HepG2 (cell line): ENCODE measurements at regions not wholly inside any gene's neighbourhood (a gene's known extent, or its start where the extent isn't known, plus 50 kb on each side); places are given as distances from the start of the nearest gene placed in this dataset.

Source experiments
- ATAC-seq: fragments of 200-7000 bp; cut with Tn5 transposase; 3 replicates; pipeline ENCODE4 v1.9.1; 2020; ENCODE audit warnings: mild to moderate bottlenecking, moderate library complexity
- BruUV-seq: library from RNA; stranded (reverse); fragments of 400-500 nt; replicated peaks from 2 replicates; lab custom pipeline; 2021; lab: Mats Ljungman, UMichigan
- CTCF ChIA-PET: fragments of 300-600 bp; formaldehyde crosslinking; extraction: SDS; loops from one replicate; lab custom pipeline; 2021; ENCODE audit warnings: low total read pairs, inconsistent platforms, low intra/inter-chr PET ratio; lab: Yijun Ruan, JAX
- POLR2A ChIA-PET: fragments of 350-600 bp; sonication (Branson Sonifier 250); formaldehyde crosslinking; loops from one replicate; lab custom pipeline; 2020; ENCODE audit warnings: antibody characterized with exemption, inconsistent platforms; lab: Yijun Ruan, JAX
- DNase-seq: peaks from one replicate; pipeline ENCODE4 v3.0.0-alpha.2; 2015; ENCODE audit warnings: low spot score
- FAIRE-seq: peaks from 3 replicates; lab custom pipeline; 2011; peaks lifted over from hg19 to GRCh38; lab: Jason Lieb, UNC
- H2AFZ ChIP-seq: one replicate; pipeline ENCODE4 v1.6.1; 2011; ENCODE audit warnings: low read length, inconsistent platforms
- H3K27ac ChIP-seq: fragments of 300-600 bp; 3 replicates; pipeline ENCODE4 v1.8.0; 2011; ENCODE audit warnings: mixed run types, mild to moderate bottlenecking, mixed read lengths, low read length, inconsistent platforms; ENCODE audit not compliant: insufficient read depth; ENCODE audit errors: extremely low read length
- H3K27me3 ChIP-seq, 2 experiments: fragments of 200-600 bp in 1 of 2; 2 replicates in 1 of 2; 3 replicates in 1 of 2; pipeline versions ENCODE4 v1.6.0 to v1.8.0; 2011; ENCODE audit warnings: low read length in 2 of 2, mild to moderate bottlenecking in 2 of 2, moderate library complexity in 2 of 2, inconsistent platforms in 1 of 2; ENCODE audit not compliant: insufficient read depth in 2 of 2, control insufficient read depth in 1 of 2
- H3K36me3 ChIP-seq, 2 experiments: fragments of 200-600 bp in 1 of 2; replicated peaks in 1 of 2; 2 replicates in 1 of 2; 3 replicates in 1 of 2; pipeline versions ENCODE4 v1.5.1 to v1.8.0; 2011; ENCODE audit warnings: low read length in 2 of 2, inconsistent platforms in 1 of 2; ENCODE audit not compliant: insufficient read depth in 2 of 2, control insufficient read depth in 1 of 2
- H3K4me1 ChIP-seq: 2 replicates; pipeline ENCODE4 v1.5.1; 2012; ENCODE audit warnings: low read length, inconsistent platforms; ENCODE audit not compliant: insufficient read depth
- H3K4me2 ChIP-seq: 2 replicates; pipeline ENCODE4 v1.6.0; 2011; ENCODE audit warnings: low read depth, low read length, inconsistent platforms
- H3K4me3 ChIP-seq, 3 experiments: fragments of 200-600 bp in 1 of 3; sonication (generic), shearing (Covaris generic) in 1 of 3; replicated peaks in 1 of 3; 2 replicates each; pipeline ENCODE4 v1.5.1; 2011 to 2016; ENCODE audit warnings: low read length in 3 of 3, inconsistent platforms in 2 of 3, low read depth in 2 of 3, mild to moderate bottlenecking in 2 of 3, control low read depth in 1 of 3, mixed read lengths in 1 of 3; ENCODE audit not compliant: insufficient read depth in 1 of 3
- H3K79me2 ChIP-seq: one replicate; pipeline ENCODE4 v1.6.1; 2011; ENCODE audit warnings: low read length, inconsistent platforms; ENCODE audit not compliant: insufficient read depth
- H3K9ac ChIP-seq: 2 replicates; pipeline ENCODE4 v1.6.0; 2011; ENCODE audit warnings: mild to moderate bottlenecking, low read depth, low read length, inconsistent platforms; ENCODE audit not compliant: insufficient read depth
- H3K9me3 ChIP-seq: 2 replicates; pipeline ENCODE4 v1.5.1; 2012; ENCODE audit warnings: mild to moderate bottlenecking, low read length
- H4K20me1 ChIP-seq: 2 replicates; pipeline ENCODE4 v1.6.0; 2011; ENCODE audit warnings: inconsistent platforms, mild to moderate bottlenecking, low read length, moderate library complexity; ENCODE audit not compliant: insufficient read depth
- AHR ChIP-seq: IDR thresholded peaks from 2 replicates; pipeline ENCODE4 v1.6.1; 2018; ENCODE audit warnings: missing genetic modification reagents, missing compliant biosample characterization
- CEBPG ChIP-seq: IDR thresholded peaks from 2 replicates; pipeline ENCODE4 v1.6.1; 2016
- CENPX ChIP-seq: sonication (generic); formaldehyde crosslinking; IDR thresholded peaks from 2 replicates; pipeline ENCODE4 v1.9.0; 2021; ENCODE audit warnings: mild to moderate bottlenecking, missing genetic modification reagents, moderate library complexity
- FOXA1 ChIP-seq, 2 experiments: fragments of 450-650 bp in 1 of 2; sonication (generic) in 1 of 2; formaldehyde crosslinking in 1 of 2; IDR thresholded peaks; 2 replicates each; pipeline versions ENCODE4 v1.4.0 to v1.6.1; 2016 to 2020; ENCODE audit warnings: missing genetic modification reagents in 1 of 2
- MIER3 ChIP-seq: IDR thresholded peaks from 2 replicates; pipeline ENCODE4 v1.6.1; 2016; ENCODE audit warnings: missing compliant biosample characterization, borderline replicate concordance
- NR3C1 ChIP-seq: sonication (generic); formaldehyde crosslinking; IDR thresholded peaks from 2 replicates; pipeline ENCODE4 v1.4.0; 2020; ENCODE audit warnings: missing genetic modification reagents
- RAD21 ChIP-seq: fragments of 450-650 bp; formaldehyde crosslinking; IDR thresholded peaks from 2 replicates; pipeline ENCODE4 v1.5.0; 2020; ENCODE audit warnings: mild to moderate bottlenecking
- REL ChIP-seq: sonication (generic); formaldehyde crosslinking; conservative IDR thresholded peaks from 2 replicates; pipeline ENCODE4 v1.8.0; 2022; ENCODE audit warnings: mild to moderate bottlenecking, missing genetic modification reagents, moderate library complexity
- SALL1 ChIP-seq: sonication (generic); formaldehyde crosslinking; IDR thresholded peaks from 2 replicates; pipeline ENCODE4 v1.8.0; 2022; ENCODE audit warnings: mild to moderate bottlenecking, missing genetic modification reagents
- SP1 ChIP-seq, 2 experiments: fragments of 450-650 bp in 1 of 2; sonication (generic) in 1 of 2; formaldehyde crosslinking in 1 of 2; IDR thresholded peaks; 2 replicates each; pipeline versions ENCODE4 v1.4.0 to v1.6.1; 2016 to 2020; ENCODE audit warnings: missing genetic modification reagents in 1 of 2
- ZNF17 ChIP-seq: sonication (generic); formaldehyde crosslinking; IDR thresholded peaks from 2 replicates; pipeline ENCODE4 v1.5.0; 2020; ENCODE audit warnings: mild to moderate bottlenecking, missing genetic modification reagents
- ZNF335 ChIP-seq: sonication (generic); formaldehyde crosslinking; IDR thresholded peaks from 2 replicates; pipeline ENCODE4 v1.4.0; 2020; ENCODE audit warnings: missing genetic modification reagents
- ZNF484 ChIP-seq: sonication (generic); formaldehyde crosslinking; IDR thresholded peaks from 2 replicates; pipeline ENCODE4 v1.5.1; 2020; ENCODE audit warnings: mild to moderate bottlenecking, low read depth, missing genetic modification reagents, borderline replicate concordance
- ZNF709 ChIP-seq: sonication (generic); formaldehyde crosslinking; IDR thresholded peaks from 2 replicates; pipeline ENCODE4 v1.5.0; 2020; ENCODE audit warnings: mild to moderate bottlenecking, missing genetic modification reagents
- WGBS: methylation state at CpG from one replicate; pipeline ENCODE4 v1.1.6; 2017; ENCODE audit warnings: low lambda C conversion rate; 5-methylcytosine and 5-hydroxymethylcytosine counted together
- in situ Hi-C: cut with HindIII; loops from 2 replicates; pipeline ENCODE4 v1.10.0; 2017; ENCODE audit warnings: low pct_unique_long_range_greater_than_20kb; ENCODE audit not compliant: extremely low pct_ligation_motif_present
- intact Hi-C: fragments of 100-400 bp; cut with micrococcal nuclease; formaldehyde crosslinking; loops from one replicate; pipeline ENCODE4 v1.10.0; 2022; ENCODE audit not compliant: unreplicated experiment
- TF ChIP-seq, protein P1 (sequence below): sonication (generic); formaldehyde crosslinking; IDR thresholded peaks from 2 replicates; pipeline ENCODE4 v1.5.0; 2020; ENCODE audit warnings: mild to moderate bottlenecking, missing genetic modification reagents
- TF ChIP-seq, protein P2 (sequence below): sonication (generic); formaldehyde crosslinking; IDR thresholded peaks from 2 replicates; pipeline ENCODE4 v1.9.0; 2021; ENCODE audit warnings: missing genetic modification reagents, borderline replicate concordance

DNA sequence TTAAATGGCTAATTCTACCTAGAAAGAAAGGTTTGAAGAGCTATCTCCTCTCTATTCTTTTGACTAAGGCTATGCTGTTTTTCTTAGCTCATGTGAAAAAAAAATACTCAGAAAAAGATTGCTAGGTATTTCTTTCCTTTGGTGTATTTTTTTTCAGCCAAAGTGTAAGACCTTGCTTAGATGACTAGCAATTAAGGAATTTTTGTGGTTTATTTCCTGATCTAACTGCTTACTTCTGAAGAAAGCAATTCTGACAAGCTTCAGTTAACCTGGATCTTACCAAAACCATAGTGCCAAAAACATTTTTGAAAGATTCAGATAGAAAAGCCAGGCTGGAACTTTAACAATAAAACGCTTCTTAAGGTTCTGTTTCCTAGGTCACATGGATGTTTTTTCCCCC is 315.6 kb downstream of the SOX2 start:
- 0% methylated on average over 1 of the region's 1 CpG for WGBS
- TF ChIP-seq NR3C1 (CRISPR knock-in tag), result no peak
- no peak for TF ChIP-seq ZNF335 (CRISPR knock-in tag)
- TF ChIP-seq CEBPG (CRISPR knock-in tag), result no peak
- TF ChIP-seq ZNF17, result no peak
- no peak for TF ChIP-seq SP1 (IDR thresholded peaks at IDR 0.05)
- TF ChIP-seq SP1 (CRISPR knock-in tag; IDR thresholded peaks at IDR 0.05), result no peak
- TF ChIP-seq FOXA1 (IDR thresholded peaks at IDR 0.05), result no peak
- no peak for TF ChIP-seq FOXA1 (CRISPR knock-in tag; IDR thresholded peaks at IDR 0.05)
- FAIRE-seq, result no peak

DNA sequence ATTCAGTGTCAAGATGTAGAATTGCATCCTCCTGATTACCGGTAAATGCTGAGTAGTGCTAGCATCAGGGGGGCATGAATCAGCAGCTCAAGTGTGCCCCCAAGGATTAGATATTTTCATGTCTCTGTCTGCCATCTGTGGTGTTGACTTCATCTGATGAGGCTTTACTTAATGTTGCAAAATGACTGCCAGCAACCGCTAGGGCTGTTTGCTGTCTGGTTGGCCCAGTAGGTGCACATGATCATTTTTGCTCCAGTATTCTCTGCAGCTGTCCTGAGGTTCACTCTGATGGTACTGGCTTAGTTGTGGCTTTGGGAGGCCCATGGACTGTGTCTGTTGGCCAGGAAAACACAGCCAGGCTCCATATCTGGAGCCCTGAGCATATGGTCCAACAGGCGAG is 316.4 kb downstream of the SOX2 start:
- CTCF ChIA-PET, result no interaction called here
- 43% methylated on average over 3 of the region's 3 CpGs for WGBS
- FAIRE-seq, result no peak
- no peak for TF ChIP-seq CENPX (CRISPR knock-in tag)
- TF ChIP-seq MIER3, result no peak
- no peak for TF ChIP-seq ZNF709 (CRISPR knock-in tag)
- TF ChIP-seq RAD21 (CRISPR knock-in tag), result no peak
- TF ChIP-seq SALL1 (CRISPR knock-in tag), result no peak
- TF ChIP-seq REL (CRISPR knock-in tag), result no peak
- TF ChIP-seq, protein P1, sequence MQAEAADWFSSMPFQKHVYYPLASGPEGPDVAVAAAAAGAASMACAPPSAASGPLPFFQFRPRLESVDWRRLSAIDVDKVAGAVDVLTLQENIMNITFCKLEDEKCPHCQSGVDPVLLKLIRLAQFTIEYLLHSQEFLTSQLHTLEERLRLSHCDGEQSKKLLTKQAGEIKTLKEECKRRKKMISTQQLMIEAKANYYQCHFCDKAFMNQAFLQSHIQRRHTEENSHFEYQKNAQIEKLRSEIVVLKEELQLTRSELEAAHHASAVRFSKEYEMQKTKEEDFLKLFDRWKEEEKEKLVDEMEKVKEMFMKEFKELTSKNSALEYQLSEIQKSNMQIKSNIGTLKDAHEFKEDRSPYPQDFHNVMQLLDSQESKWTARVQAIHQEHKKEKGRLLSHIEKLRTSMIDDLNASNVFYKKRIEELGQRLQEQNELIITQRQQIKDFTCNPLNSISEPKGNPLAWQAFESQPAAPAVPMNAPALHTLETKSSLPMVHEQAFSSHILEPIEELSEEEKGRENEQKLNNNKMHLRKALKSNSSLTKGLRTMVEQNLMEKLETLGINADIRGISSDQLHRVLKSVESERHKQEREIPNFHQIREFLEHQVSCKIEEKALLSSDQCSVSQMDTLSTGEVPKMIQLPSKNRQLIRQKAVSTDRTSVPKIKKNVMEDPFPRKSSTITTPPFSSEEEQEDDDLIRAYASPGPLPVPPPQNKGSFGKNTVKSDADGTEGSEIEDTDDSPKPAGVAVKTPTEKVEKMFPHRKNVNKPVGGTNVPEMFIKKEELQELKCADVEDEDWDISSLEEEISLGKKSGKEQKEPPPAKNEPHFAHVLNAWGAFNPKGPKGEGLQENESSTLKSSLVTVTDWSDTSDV (CRISPR knock-in tag), result no peak
- TF ChIP-seq, protein P2, sequence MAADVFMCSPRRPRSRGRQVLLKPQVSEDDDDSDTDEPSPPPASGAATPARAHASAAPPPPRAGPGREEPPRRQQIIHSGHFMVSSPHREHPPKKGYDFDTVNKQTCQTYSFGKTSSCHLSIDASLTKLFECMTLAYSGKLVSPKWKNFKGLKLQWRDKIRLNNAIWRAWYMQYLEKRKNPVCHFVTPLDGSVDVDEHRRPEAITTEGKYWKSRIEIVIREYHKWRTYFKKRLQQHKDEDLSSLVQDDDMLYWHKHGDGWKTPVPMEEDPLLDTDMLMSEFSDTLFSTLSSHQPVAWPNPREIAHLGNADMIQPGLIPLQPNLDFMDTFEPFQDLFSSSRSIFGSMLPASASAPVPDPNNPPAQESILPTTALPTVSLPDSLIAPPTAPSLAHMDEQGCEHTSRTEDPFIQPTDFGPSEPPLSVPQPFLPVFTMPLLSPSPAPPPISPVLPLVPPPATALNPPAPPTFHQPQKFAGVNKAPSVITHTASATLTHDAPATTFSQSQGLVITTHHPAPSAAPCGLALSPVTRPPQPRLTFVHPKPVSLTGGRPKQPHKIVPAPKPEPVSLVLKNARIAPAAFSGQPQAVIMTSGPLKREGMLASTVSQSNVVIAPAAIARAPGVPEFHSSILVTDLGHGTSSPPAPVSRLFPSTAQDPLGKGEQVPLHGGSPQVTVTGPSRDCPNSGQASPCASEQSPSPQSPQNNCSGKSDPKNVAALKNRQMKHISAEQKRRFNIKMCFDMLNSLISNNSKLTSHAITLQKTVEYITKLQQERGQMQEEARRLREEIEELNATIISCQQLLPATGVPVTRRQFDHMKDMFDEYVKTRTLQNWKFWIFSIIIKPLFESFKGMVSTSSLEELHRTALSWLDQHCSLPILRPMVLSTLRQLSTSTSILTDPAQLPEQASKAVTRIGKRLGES (CRISPR knock-in tag), result no peak
- TF ChIP-seq AHR, result no peak
- no peak for TF ChIP-seq ZNF484 (CRISPR knock-in tag)

More for the DNA sequence above, 315.6 kb downstream of the SOX2 start:
- no peak overlapping the region for H2AFZ ChIP-seq
- BruUV-seq, result no TSS peak
- ATAC-seq, result no peak
- intact Hi-C loops, result no loop called here
- no peak for DNase-seq
- ChIA-PET POLR2A (no interaction called here), CTCF (no interaction called here)
- H3K9me3 ChIP-seq, result no peaks in the 10 kb centered on the region
- H3K36me3 ChIP-seq, result no peaks in the 10 kb centered on the region
- no peaks in the 10 kb centered on the region; the same call in 1 of the 2 replicates for H4K20me1 ChIP-seq
- H3K27me3 ChIP-seq, result no peaks in the 10 kb centered on the region; a peak in 1 of 5 replicates
- H3K4me1 ChIP-seq, result no peaks in the 10 kb centered on the region
- in situ Hi-C loops, result no loop called here
- no peak overlapping the region for H3K4me2 ChIP-seq
- H3K4me3 ChIP-seq, result no peak overlapping the region
- H3K9ac ChIP-seq, result no peak overlapping the region
- no peak overlapping the region for H3K27ac ChIP-seq
- H3K79me2 ChIP-seq, result no peaks in the 10 kb centered on the region

More for the DNA sequence above, 316.4 kb downstream of the SOX2 start:
- Histone ChIP-seq H3K27me3 (no peaks in the 10 kb centered on the region; a peak in 1 of 5 replicates), H3K79me2 (no peaks in the 10 kb centered on the region), H3K4me3 (no peak overlapping the region), H3K36me3 (no peaks in the 10 kb centered on the region), H3K9me3 (no peaks in the 10 kb centered on the region), H3K4me2 (no peak overlapping the region), H3K9ac (no peak overlapping the region), H3K4me1 (no peaks in the 10 kb centered on the region), H3K27ac (no peak overlapping the region), H2AFZ (no peak overlapping the region), H4K20me1 (no peaks in the 10 kb centered on the region; the same call in 1 of the 2 replicates)
- intact Hi-C loops, result no loop called here
- POLR2A ChIA-PET, result no interaction called here
- no TSS peak for BruUV-seq
- in situ Hi-C loops, result no loop called here
- ATAC-seq, result no peak
- DNase-seq, result no peak
